ENCODE measurements at regions not wholly inside any gene's neighbourhood (a gene's known extent, or its start where the extent isn't known, plus 50 kb on each side); places are given as distances from the start of the nearest gene placed in this dataset.

- no peak for TF ChIP-seq CTCF (conservative IDR thresholded peaks at IDR 0.05)
Observed at GRCh38 chr6:167569041-167569805, 244.3 kb downstream of the TTLL2 start.

GRCh38 chr6:167569879-167570278 lies 245.0 kb downstream of the TTLL2 start:
- no peak overlapping the region for H3K27ac ChIP-seq
- no peak for TF ChIP-seq CTCF (conservative IDR thresholded peaks at IDR 0.05)

More at GRCh38 chr6:167569041-167569805, 244.3 kb downstream of the TTLL2 start:
- H3K27ac ChIP-seq: no peak overlapping the region

GRCh38 chr6:167570460-167571400 lies 245.8 kb downstream of the TTLL2 start:
- no peak overlapping the region for H3K27ac ChIP-seq
- TF ChIP-seq CTCF (conservative IDR thresholded peaks at IDR 0.05): no peak

GRCh38 chr6:167571550-167571949 lies 246.7 kb downstream of the TTLL2 start:
- no peak overlapping the region for H3K27ac ChIP-seq
- TF ChIP-seq CTCF (conservative IDR thresholded peaks at IDR 0.05): no peak

- no peak overlapping the region for H3K27ac ChIP-seq
- no peak for TF ChIP-seq CTCF (conservative IDR thresholded peaks at IDR 0.05)
Observed at GRCh38 chr6:167572106-167572505, 247.2 kb downstream of the TTLL2 start.

GRCh38 chr6:167572841-167573271 lies 248.0 kb downstream of the TTLL2 start:
- no peak for TF ChIP-seq CTCF (conservative IDR thresholded peaks at IDR 0.05)
- H3K27ac ChIP-seq: no peak overlapping the region
